ENCODE measurements at regions not wholly inside any gene's neighbourhood (a gene's known extent, or its start where the extent isn't known, plus 50 kb on each side); places are given as distances from the start of the nearest gene placed in this dataset.

GRCh38 chr2:207463433-207463832, 66.3 kb upstream of the CREB1 start:
- no peak for DNase-seq

- DNase-seq = no peak
These were observed 65.8 kb upstream of the CREB1 start for GRCh38 chr2:207464007-207464406.

- DNase-seq = no peak
These were observed 63.9 kb upstream of the CREB1 start for GRCh38 chr2:207465894-207466293.

GRCh38 chr2:207467716-207468347, 61.9 kb upstream of the CREB1 start:
- no peak for DNase-seq

- no peak for DNase-seq
These were observed 61.3 kb upstream of the CREB1 start for GRCh38 chr2:207468488-207468887.

GRCh38 chr2:207469451-207469850, 60.3 kb upstream of the CREB1 start:
- DNase-seq = no peak

GRCh38 chr2:207469943-207470729, 59.6 kb upstream of the CREB1 start:
- DNase-seq = no peak

GRCh38 chr2:207471261-207471660, 58.5 kb upstream of the CREB1 start:
- DNase-seq = no peak

GRCh38 chr2:207472343-207473048, 57.3 kb upstream of the CREB1 start:
- DNase-seq = no peak

- DNase-seq = peak; percentile 82
These were observed 56.5 kb upstream of the CREB1 start for GRCh38 chr2:207473049-207473930.

- no peak for DNase-seq
These were observed 55.9 kb upstream of the CREB1 start for GRCh38 chr2:207473931-207474235.

GRCh38 chr2:207474863-207475485, 54.8 kb upstream of the CREB1 start:
- peak; percentile 57 for DNase-seq

GRCh38 chr2:207475546-207475945, 54.2 kb upstream of the CREB1 start:
- no peak for DNase-seq

- no peak for DNase-seq
These were observed 51.9 kb upstream of the CREB1 start for GRCh38 chr2:207477896-207478295.

- no peak for DNase-seq
These were observed 51.2 kb upstream of the CREB1 start for GRCh38 chr2:207478572-207478971.

- DNase-seq = no peak
These were observed 50.5 kb upstream of the CREB1 start for GRCh38 chr2:207479198-207479785.
